HG03139 (cell line): ENCODE measurements at regions not wholly inside any gene's neighbourhood (a gene's known extent, or its start where the extent isn't known, plus 50 kb on each side); places are given as distances from the start of the nearest gene placed in this dataset.
"Not testable (repeated sequence)": the region's sequence is repeated elsewhere in the genome, so short reads cannot be mapped to it uniquely, and the experiment has no call there.

Source experiments
- ATAC-seq: cut with Tn5 transposase; IDR thresholded peaks from one replicate; pipeline ENCODE4 v1.9.1; 2021; ENCODE audit not compliant: unreplicated experiment

GRCh38 chr13:86840250-86841191 lies 830.6 kb upstream of the SLITRK5 start:
- no peak for ATAC-seq

- ATAC-seq = no peak
These were observed 829.9 kb upstream of the SLITRK5 start for GRCh38 chr13:86841264-86841663.

- no peak for ATAC-seq
These were observed 824.7 kb upstream of the SLITRK5 start for GRCh38 chr13:86846501-86846900.

GRCh38 chr13:86848716-86849115 lies 822.5 kb upstream of the SLITRK5 start:
- no peak for ATAC-seq

- no peak for ATAC-seq
These were observed 814.2 kb upstream of the SLITRK5 start for GRCh38 chr13:86856991-86857390.

GRCh38 chr13:86858216-86858615 lies 813.0 kb upstream of the SLITRK5 start:
- no peak for ATAC-seq

- ATAC-seq = no peak
These were observed 809.0 kb upstream of the SLITRK5 start for GRCh38 chr13:86862137-86862536.

- no peak for ATAC-seq
These were observed 806.8 kb upstream of the SLITRK5 start for GRCh38 chr13:86864376-86864775.

- ATAC-seq = no peak
These were observed 800.7 kb upstream of the SLITRK5 start for GRCh38 chr13:86870444-86870843.

- no peak for ATAC-seq
These were observed 793.7 kb upstream of the SLITRK5 start for GRCh38 chr13:86877441-86877840.

GRCh38 chr13:86878781-86879180 lies 792.4 kb upstream of the SLITRK5 start:
- ATAC-seq = no peak

- ATAC-seq = no peak
These were observed 789.8 kb upstream of the SLITRK5 start for GRCh38 chr13:86881390-86881789.

- ATAC-seq = no peak
These were observed 789.1 kb upstream of the SLITRK5 start for GRCh38 chr13:86882107-86882506.

- no peak for ATAC-seq
These were observed 788.3 kb upstream of the SLITRK5 start for GRCh38 chr13:86882835-86883234.

GRCh38 chr13:86892330-86892729 lies 778.8 kb upstream of the SLITRK5 start:
- no peak for ATAC-seq

GRCh38 chr13:86900906-86901305 lies 770.3 kb upstream of the SLITRK5 start:
- no peak for ATAC-seq

- no peak for ATAC-seq
These were observed 764.9 kb upstream of the SLITRK5 start for GRCh38 chr13:86906127-86906874.

GRCh38 chr13:86907156-86907555 lies 764.0 kb upstream of the SLITRK5 start:
- ATAC-seq = no peak

- no peak for ATAC-seq
These were observed 761.9 kb upstream of the SLITRK5 start for GRCh38 chr13:86909318-86909717.

GRCh38 chr13:86914757-86915156 lies 756.4 kb upstream of the SLITRK5 start:
- no peak for ATAC-seq

GRCh38 chr13:86917438-86917837 lies 753.7 kb upstream of the SLITRK5 start:
- ATAC-seq = not testable (repeated sequence)

GRCh38 chr13:86918682-86919081 lies 752.5 kb upstream of the SLITRK5 start:
- no peak for ATAC-seq
